GM23338 (cell line): ENCODE measurements at regions not wholly inside any gene's neighbourhood (a gene's known extent, or its start where the extent isn't known, plus 50 kb on each side); places are given as distances from the start of the nearest gene placed in this dataset.

ENCODE experiments used
- ATAC-seq: fragments of 200-7000 bp; cut with Tn5 transposase; 3 replicates; pipeline ENCODE4 v1.9.1; 2020
- DNase-seq: peaks from one replicate; pipeline ENCODE4 v3.0.0-alpha.2; 2015; ENCODE audit warnings: low spot score
- H2AFZ ChIP-seq: fragments of 200-600 bp; sonication (generic); 2 replicates; pipeline ENCODE4 v1.8.0; 2016; ENCODE audit warnings: antibody characterized with exemption, mild to moderate bottlenecking, moderate library complexity
- H3F3A ChIP-seq: fragments of 200-600 bp; sonication (generic); replicated peaks from 2 replicates; pipeline ENCODE4 v1.8.0; 2017; ENCODE audit warnings: antibody characterized with exemption, mixed run types, low read depth
- H3K27ac ChIP-seq: fragments of 200-600 bp; sonication (generic); 2 replicates; pipeline ENCODE4 v1.6.1; 2016; ENCODE audit warnings: low read depth
- H3K27me3 ChIP-seq: fragments of 200-600 bp; sonication (generic); 2 replicates; pipeline ENCODE4 v1.8.0; 2016; ENCODE audit warnings: mild to moderate bottlenecking, mixed run types, moderate library complexity; ENCODE audit not compliant: insufficient read depth
- H3K36me3 ChIP-seq: fragments of 200-600 bp; sonication (generic); 2 replicates; pipeline ENCODE4 v1.8.0; 2016; ENCODE audit warnings: mild to moderate bottlenecking; ENCODE audit not compliant: insufficient read depth
- H3K4me1 ChIP-seq: fragments of 200-600 bp; sonication (generic); 2 replicates; pipeline ENCODE4 v1.8.0; 2016; ENCODE audit warnings: mild to moderate bottlenecking, moderate library complexity; ENCODE audit not compliant: insufficient read depth
- H3K4me2 ChIP-seq: fragments of 200-600 bp; sonication (generic); 2 replicates; pipeline ENCODE4 v1.7.1; 2017; ENCODE audit warnings: mixed run types
- H3K4me3 ChIP-seq: fragments of 200-600 bp; sonication (generic); 2 replicates; pipeline ENCODE4 v1.6.1; 2016; ENCODE audit warnings: mixed run types
- H3K79me2 ChIP-seq: fragments of 200-600 bp; sonication (generic); replicated peaks from 2 replicates; pipeline ENCODE4 v1.8.0; 2017; ENCODE audit warnings: mild to moderate bottlenecking; ENCODE audit not compliant: insufficient read depth
- H3K9me2 ChIP-seq: fragments of 200-600 bp; sonication (generic); 2 replicates; pipeline ENCODE4 v1.8.0; 2017; ENCODE audit not compliant: insufficient read depth
- H4K20me1 ChIP-seq: fragments of 200-600 bp; sonication (generic); replicated peaks from 2 replicates; pipeline ENCODE4 v1.8.0; 2017; ENCODE audit warnings: mild to moderate bottlenecking; ENCODE audit not compliant: insufficient read depth
- H3K27ac Mint-ChIP-seq: 2 replicates; pipeline ENCODE4 v1.8.0; 2020; ENCODE audit warnings: inconsistent platforms, mild to moderate bottlenecking, moderate library complexity, mixed read lengths
- H3K27me3 Mint-ChIP-seq: 3 replicates; pipeline ENCODE4 v1.8.0; 2022; ENCODE audit warnings: low read depth, mild to moderate bottlenecking, moderate library complexity, mixed read lengths, inconsistent platforms; ENCODE audit not compliant: insufficient read depth, poor library complexity
- H3K36me3 Mint-ChIP-seq: 3 replicates; pipeline ENCODE4 v1.8.0; 2021; ENCODE audit warnings: low read depth, mild to moderate bottlenecking, inconsistent platforms, moderate library complexity, mixed read lengths
- H3K4me1 Mint-ChIP-seq: 3 replicates; pipeline ENCODE4 v1.8.0; 2020; ENCODE audit warnings: mild to moderate bottlenecking, inconsistent platforms, mixed read lengths
- H3K4me3 Mint-ChIP-seq: 3 replicates; pipeline ENCODE4 v1.8.0; 2021; ENCODE audit warnings: moderate library complexity, mild to moderate bottlenecking, inconsistent platforms, mixed read lengths
- H3K9me3 Mint-ChIP-seq: 3 replicates; pipeline ENCODE4 v1.8.0; 2020; ENCODE audit warnings: moderate library complexity, mild to moderate bottlenecking, inconsistent platforms, mixed read lengths
- CREB1 ChIP-seq: fragments of 250-450 bp; sonication (Bioruptor Pico); IDR thresholded peaks from 2 replicates; pipeline ENCODE4 v1.5.0; 2020; ENCODE audit warnings: low read depth, mild to moderate bottlenecking, moderate library complexity
- CTCF ChIP-seq, 2 experiments: fragments of 200-600 bp in 1 of 2; sonication (generic) in 1 of 2; conservative IDR thresholded peaks; 2 replicates each; pipeline versions ENCODE4 v1.5.1 to v1.6.1; 2016 to 2017; ENCODE audit warnings: antibody characterized with exemption in 2 of 2, low read depth in 2 of 2, mild to moderate bottlenecking in 2 of 2, moderate library complexity in 1 of 2
- ETS1 ChIP-seq: IDR thresholded peaks from 2 replicates; pipeline ENCODE4 v1.6.1; 2016; ENCODE audit warnings: antibody characterized with exemption
- EZH2 ChIP-seq: fragments of 200-600 bp; sonication (generic); IDR thresholded peaks from one replicate; pipeline ENCODE4 v1.8.0; 2017; ENCODE audit warnings: antibody characterized with exemption, mild to moderate bottlenecking, low read depth; ENCODE audit not compliant: unreplicated experiment
- EZH2phosphoT487 ChIP-seq: fragments of 200-600 bp; sonication (generic); IDR thresholded peaks from one replicate; pipeline ENCODE4 v1.8.1; 2018; ENCODE audit warnings: antibody characterized with exemption; ENCODE audit not compliant: unreplicated experiment
- JUNB ChIP-seq: IDR thresholded peaks from one replicate; pipeline ENCODE4 v1.6.1; 2016; ENCODE audit warnings: antibody characterized with exemption; ENCODE audit not compliant: unreplicated experiment
- NANOG ChIP-seq: IDR thresholded peaks from 2 replicates; pipeline ENCODE4 v1.6.1; 2016; ENCODE audit warnings: antibody characterized with exemption, borderline replicate concordance
- POLR2AphosphoS5 ChIP-seq: IDR thresholded peaks from 2 replicates; pipeline ENCODE4 v1.6.1; 2016; ENCODE audit warnings: antibody characterized with exemption, low read depth
- ZNF114 ChIP-seq: fragments of 250-450 bp; sonication (Bioruptor Pico); IDR thresholded peaks from 2 replicates; pipeline ENCODE4 v1.5.0; 2020; ENCODE audit warnings: mild to moderate bottlenecking, moderate library complexity
- ZNF331 ChIP-seq: fragments of 250-450 bp; sonication (Bioruptor Pico); IDR thresholded peaks from 2 replicates; pipeline ENCODE4 v1.5.0; 2020; ENCODE audit warnings: low read depth, mild to moderate bottlenecking, moderate library complexity
- ZNF462 ChIP-seq: fragments of 250-450 bp; sonication (Bioruptor Pico); IDR thresholded peaks from 2 replicates; pipeline ENCODE4 v1.5.0; 2020; ENCODE audit warnings: mild to moderate bottlenecking, moderate library complexity

- H3F3A ChIP-seq: no peaks in the 10 kb centered on the region
- Mint-ChIP-seq H3K9me3 (0 out of 3 replicates have a peak, but pooled peaks cover 3% of the 10 kb centered on the region), H3K4me3 (no peak overlapping the region), H3K4me1 (no peaks in the 10 kb centered on the region), H3K36me3 (no peaks in the 10 kb centered on the region), H3K27me3 (peaks cover 2% of the 10 kb centered on the region), H3K27ac (no peak overlapping the region)
- H2AFZ ChIP-seq: no peak overlapping the region
- H3K27me3 ChIP-seq: no peaks in the 10 kb centered on the region
- no peaks in the 10 kb centered on the region for H3K36me3 ChIP-seq
- no peak overlapping the region for H3K4me3 ChIP-seq
- DNase-seq (peak; percentile 10), ATAC-seq (peak; percentile 48; the same call in 2 of the 3 replicates)
- H3K4me2 ChIP-seq: no peak overlapping the region
- 0 out of 2 replicates have a peak, but pooled peaks cover 2% of the 10 kb centered on the region for H3K9me2 ChIP-seq
- no peak overlapping the region for H3K27ac ChIP-seq
- H4K20me1 ChIP-seq: no peaks in the 10 kb centered on the region
- TF ChIP-seq CTCF (conservative IDR thresholded peaks at IDR 0.05; ENCODE audit: low read depth in 2 of 2): peak; percentile 40 to 53; a peak in 3 of 4 replicates
- TF ChIP-seq ETS1: no peak
- H3K4me1 ChIP-seq: no peaks in the 10 kb centered on the region
- H3K79me2 ChIP-seq: no peaks in the 10 kb centered on the region
These were observed 293.7 kb downstream of the RNF144B start for GRCh38 chr6:18680842-18681241.

- Histone ChIP-seq H3K36me3 (no peaks in the 10 kb centered on the region), H3K4me1 (no peaks in the 10 kb centered on the region), H3K27me3 (no peaks in the 10 kb centered on the region), H3K27ac (no peak overlapping the region), H3K79me2 (no peaks in the 10 kb centered on the region), H3F3A (no peaks in the 10 kb centered on the region), H2AFZ (no peak overlapping the region), H3K4me2 (no peak overlapping the region), H3K9me2 (0 out of 2 replicates have a peak, but pooled peaks cover 2% of the 10 kb centered on the region), H4K20me1 (no peaks in the 10 kb centered on the region), H3K4me3 (no peak overlapping the region)
- Mint-ChIP-seq H3K4me1 (no peaks in the 10 kb centered on the region), H3K36me3 (no peaks in the 10 kb centered on the region), H3K27ac (no peak overlapping the region), H3K4me3 (no peak overlapping the region), H3K9me3 (0 out of 3 replicates have a peak, but pooled peaks cover 3% of the 10 kb centered on the region), H3K27me3 (peaks cover 2% of the 10 kb centered on the region)
- ATAC-seq: no peak
- DNase-seq: no peak
- TF ChIP-seq ETS1 (no peak), ZNF331 (CRISPR knock-in tag) (no peak), POLR2AphosphoS5 (no peak), CREB1 (CRISPR knock-in tag) (no peak), ZNF462 (CRISPR knock-in tag) (no peak), EZH2phosphoT487 (no peak), ZNF114 (no peak), NANOG (no peak), JUNB (no peak), EZH2 (no peak)
These were observed 294.8 kb downstream of the RNF144B start for GRCh38 chr6:18681832-18682503.
